ENCODE measurements at regions not wholly inside any gene's neighbourhood (a gene's known extent, or its start where the extent isn't known, plus 50 kb on each side); places are given as distances from the start of the nearest gene placed in this dataset.
"Not testable (repeated sequence)": the region's sequence is repeated elsewhere in the genome, so short reads cannot be mapped to it uniquely, and the experiment has no call there.

GRCh38 chr10:38451306-38451967 lies 357.3 kb downstream of the ZNF37A start:
- not testable (repeated sequence) for TF ChIP-seq CTCF (IDR thresholded peaks at IDR 0.05; ENCODE audit: insufficient read depth, low read length); POLR2AphosphoS5 (IDR thresholded peaks at IDR 0.05; ENCODE audit: low read depth); GABPA (IDR thresholded peaks at IDR 0.05; ENCODE audit: low read depth); SPI1 (IDR thresholded peaks at IDR 0.05; ENCODE audit: borderline replicate concordance, low read depth); REST (IDR thresholded peaks at IDR 0.05; ENCODE audit: insufficient replicate concordance, low read depth)
